HepG2 (cell line): ENCODE measurements at regions not wholly inside any gene's neighbourhood (a gene's known extent, or its start where the extent isn't known, plus 50 kb on each side); places are given as distances from the start of the nearest gene placed in this dataset.

ENCODE experiments used
- ATAC-seq: fragments of 200-7000 bp; cut with Tn5 transposase; 3 replicates; pipeline ENCODE4 v1.9.1; 2020; ENCODE audit warnings: mild to moderate bottlenecking, moderate library complexity
- BruUV-seq: library from RNA; stranded (reverse); fragments of 400-500 nt; replicated peaks from 2 replicates; lab custom pipeline; 2021; lab: Mats Ljungman, UMichigan
- CTCF ChIA-PET: fragments of 300-600 bp; formaldehyde crosslinking; extraction: SDS; loops from one replicate; lab custom pipeline; 2021; ENCODE audit warnings: low total read pairs, inconsistent platforms, low intra/inter-chr PET ratio; lab: Yijun Ruan, JAX
- POLR2A ChIA-PET: fragments of 350-600 bp; sonication (Branson Sonifier 250); formaldehyde crosslinking; loops from one replicate; lab custom pipeline; 2020; ENCODE audit warnings: antibody characterized with exemption, inconsistent platforms; lab: Yijun Ruan, JAX
- DNase-seq: peaks from one replicate; pipeline ENCODE4 v3.0.0-alpha.2; 2015; ENCODE audit warnings: low spot score
- FAIRE-seq: peaks from 3 replicates; lab custom pipeline; 2011; peaks lifted over from hg19 to GRCh38; lab: Jason Lieb, UNC
- H2AFZ ChIP-seq: one replicate; pipeline ENCODE4 v1.6.1; 2011; ENCODE audit warnings: low read length, inconsistent platforms
- H3K27ac ChIP-seq: fragments of 300-600 bp; 3 replicates; pipeline ENCODE4 v1.8.0; 2011; ENCODE audit warnings: mixed run types, mild to moderate bottlenecking, mixed read lengths, low read length, inconsistent platforms; ENCODE audit not compliant: insufficient read depth; ENCODE audit errors: extremely low read length
- H3K27me3 ChIP-seq, 2 experiments: fragments of 200-600 bp in 1 of 2; 2 replicates in 1 of 2; 3 replicates in 1 of 2; pipeline versions ENCODE4 v1.6.0 to v1.8.0; 2011; ENCODE audit warnings: low read length in 2 of 2, mild to moderate bottlenecking in 2 of 2, moderate library complexity in 2 of 2, inconsistent platforms in 1 of 2; ENCODE audit not compliant: insufficient read depth in 2 of 2, control insufficient read depth in 1 of 2
- H3K36me3 ChIP-seq, 2 experiments: fragments of 200-600 bp in 1 of 2; replicated peaks in 1 of 2; 2 replicates in 1 of 2; 3 replicates in 1 of 2; pipeline versions ENCODE4 v1.5.1 to v1.8.0; 2011; ENCODE audit warnings: low read length in 2 of 2, inconsistent platforms in 1 of 2; ENCODE audit not compliant: insufficient read depth in 2 of 2, control insufficient read depth in 1 of 2
- H3K4me1 ChIP-seq: 2 replicates; pipeline ENCODE4 v1.5.1; 2012; ENCODE audit warnings: low read length, inconsistent platforms; ENCODE audit not compliant: insufficient read depth
- H3K4me2 ChIP-seq: 2 replicates; pipeline ENCODE4 v1.6.0; 2011; ENCODE audit warnings: low read depth, low read length, inconsistent platforms
- H3K4me3 ChIP-seq, 3 experiments: fragments of 200-600 bp in 1 of 3; sonication (generic), shearing (Covaris generic) in 1 of 3; replicated peaks in 1 of 3; 2 replicates each; pipeline ENCODE4 v1.5.1; 2011 to 2016; ENCODE audit warnings: low read length in 3 of 3, inconsistent platforms in 2 of 3, low read depth in 2 of 3, mild to moderate bottlenecking in 2 of 3, control low read depth in 1 of 3, mixed read lengths in 1 of 3; ENCODE audit not compliant: insufficient read depth in 1 of 3
- H3K79me2 ChIP-seq: one replicate; pipeline ENCODE4 v1.6.1; 2011; ENCODE audit warnings: low read length, inconsistent platforms; ENCODE audit not compliant: insufficient read depth
- H3K9ac ChIP-seq: 2 replicates; pipeline ENCODE4 v1.6.0; 2011; ENCODE audit warnings: mild to moderate bottlenecking, low read depth, low read length, inconsistent platforms; ENCODE audit not compliant: insufficient read depth
- H3K9me3 ChIP-seq: 2 replicates; pipeline ENCODE4 v1.5.1; 2012; ENCODE audit warnings: mild to moderate bottlenecking, low read length
- H4K20me1 ChIP-seq: 2 replicates; pipeline ENCODE4 v1.6.0; 2011; ENCODE audit warnings: inconsistent platforms, mild to moderate bottlenecking, low read length, moderate library complexity; ENCODE audit not compliant: insufficient read depth
- BCL6 ChIP-seq: IDR thresholded peaks from 2 replicates; pipeline ENCODE4 v1.6.1; 2016; ENCODE audit warnings: missing genetic modification reagents, missing compliant biosample characterization
- CREB1 ChIP-seq, 2 experiments: fragments of 450-650 bp in 1 of 2; IDR thresholded peaks; 2 replicates each; pipeline ENCODE4 v1.6.1; 2016 to 2017; ENCODE audit warnings: control low read depth in 1 of 2, mild to moderate bottlenecking in 1 of 2, missing compliant biosample characterization in 1 of 2, missing genetic modification characterization in 1 of 2
- GABPA ChIP-seq, 2 experiments: IDR thresholded peaks; 2 replicates each; pipeline ENCODE4 v1.6.1; 2011 to 2016; ENCODE audit warnings: low read depth in 2 of 2, low read length in 1 of 2, missing biosample characterization in 1 of 2, missing genetic modification characterization in 1 of 2
- GZF1 ChIP-seq: sonication (generic); formaldehyde crosslinking; IDR thresholded peaks from 2 replicates; pipeline ENCODE4 v1.5.1; 2020; ENCODE audit warnings: mild to moderate bottlenecking, missing genetic modification reagents
- IRX3 ChIP-seq: sonication (generic); formaldehyde crosslinking; IDR thresholded peaks from 2 replicates; pipeline ENCODE4 v1.8.1; 2023; ENCODE audit warnings: mild to moderate bottlenecking, low read depth, missing genetic modification reagents, borderline replicate concordance
- PHF20 ChIP-seq: sonication (generic); formaldehyde crosslinking; IDR thresholded peaks from 2 replicates; pipeline ENCODE4 v1.5.0; 2020; ENCODE audit warnings: mild to moderate bottlenecking, missing genetic modification reagents
- POLR2AphosphoS2 ChIP-seq: IDR thresholded peaks from 2 replicates; pipeline ENCODE4 v1.6.1; 2011; ENCODE audit warnings: low read depth, low read length, improper control_type of control experiment
- RBM22 ChIP-seq: fragments of 200-400 bp; formaldehyde crosslinking; optimal IDR thresholded peaks from 2 replicates; pipeline ENCODE3; 2017; ENCODE audit warnings: mild to moderate bottlenecking, low read length, moderate library complexity
- U2AF1 ChIP-seq: fragments of 200-400 bp; formaldehyde crosslinking; optimal IDR thresholded peaks from 2 replicates; pipeline ENCODE3; 2017; ENCODE audit warnings: mild to moderate bottlenecking, low read depth, low read length
- ZMYM4 ChIP-seq: sonication (generic); formaldehyde crosslinking; IDR thresholded peaks from 2 replicates; pipeline ENCODE4 v1.8.1; 2023; ENCODE audit warnings: mild to moderate bottlenecking, missing genetic modification reagents
- ZNF235 ChIP-seq: sonication (generic); formaldehyde crosslinking; IDR thresholded peaks from 2 replicates; pipeline ENCODE4 v1.8.1; 2023; ENCODE audit warnings: mild to moderate bottlenecking, missing genetic modification reagents, borderline replicate concordance
- ZNF556 ChIP-seq: sonication (generic); formaldehyde crosslinking; IDR thresholded peaks from 2 replicates; pipeline ENCODE4 v1.4.0; 2020; ENCODE audit warnings: mild to moderate bottlenecking, missing genetic modification reagents, borderline replicate concordance
- ZNF850 ChIP-seq: sonication (generic); formaldehyde crosslinking; conservative IDR thresholded peaks from 2 replicates; pipeline ENCODE4 v1.9.0; 2021; ENCODE audit warnings: mild to moderate bottlenecking, missing genetic modification reagents
- WGBS: methylation state at CpG from one replicate; pipeline ENCODE4 v1.1.6; 2017; ENCODE audit warnings: low lambda C conversion rate; 5-methylcytosine and 5-hydroxymethylcytosine counted together
- in situ Hi-C: cut with HindIII; loops from 2 replicates; pipeline ENCODE4 v1.10.0; 2017; ENCODE audit warnings: low pct_unique_long_range_greater_than_20kb; ENCODE audit not compliant: extremely low pct_ligation_motif_present
- intact Hi-C: fragments of 100-400 bp; cut with micrococcal nuclease; formaldehyde crosslinking; loops from one replicate; pipeline ENCODE4 v1.10.0; 2022; ENCODE audit not compliant: unreplicated experiment
- TF ChIP-seq, protein P1 (sequence below): sonication (generic); formaldehyde crosslinking; conservative IDR thresholded peaks from 2 replicates; pipeline ENCODE4 v1.8.1; 2023; ENCODE audit warnings: missing genetic modification reagents
- TF ChIP-seq, protein P2 (sequence below): sonication (generic); formaldehyde crosslinking; IDR thresholded peaks from 2 replicates; pipeline ENCODE4 v1.4.0; 2020; ENCODE audit warnings: mild to moderate bottlenecking, missing genetic modification reagents
- TF ChIP-seq, protein P3 (sequence below): sonication (generic); formaldehyde crosslinking; IDR thresholded peaks from 2 replicates; pipeline ENCODE4 v1.8.1; 2023; ENCODE audit warnings: mild to moderate bottlenecking, moderate library complexity, missing genetic modification reagents

DNA sequence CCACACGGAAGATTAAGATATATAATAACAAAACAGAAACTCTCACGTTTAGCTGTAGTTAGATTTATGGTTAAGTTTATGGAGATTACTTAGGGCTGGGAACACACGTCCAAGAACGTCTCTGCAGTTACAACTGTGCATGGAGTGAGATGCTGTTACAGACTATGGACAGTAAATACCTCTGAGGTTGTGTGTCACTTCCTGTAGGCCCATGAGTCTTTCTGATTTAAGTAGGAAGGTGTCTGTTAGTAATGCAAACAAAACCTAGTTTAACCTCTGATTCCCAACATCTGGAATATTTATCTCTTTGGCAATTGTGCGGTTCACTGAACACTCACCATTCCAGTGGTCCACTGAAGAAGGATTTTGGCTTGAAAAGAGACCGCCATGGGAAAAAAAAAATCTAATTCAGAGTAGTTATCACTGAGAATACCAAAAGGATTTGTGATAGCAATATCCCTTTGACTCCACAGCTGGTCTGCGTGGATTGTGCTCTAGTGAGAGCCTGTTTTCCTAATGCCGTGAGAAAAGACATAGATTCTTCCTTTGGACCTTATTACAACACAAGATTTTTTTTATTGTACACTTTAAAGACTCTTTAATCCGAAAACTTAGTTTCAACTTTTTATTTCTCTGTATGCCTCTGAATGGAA lies 478.2 kb upstream of the CITED2 start:
- intact Hi-C loops, result no loop called here
- Histone ChIP-seq H3K4me1 (peaks cover 33% of the 10 kb centered on the region), H3K27me3 (no peaks in the 10 kb centered on the region), H2AFZ (no peak overlapping the region), H3K9me3 (0 out of 2 replicates have a peak, but pooled peaks cover 12% of the 10 kb centered on the region), H3K79me2 (no peaks in the 10 kb centered on the region), H3K4me3 (no peak overlapping the region), H3K27ac (no peak overlapping the region), H3K36me3 (no peaks in the 10 kb centered on the region), H3K9ac (no peak overlapping the region), H3K4me2 (no peak overlapping the region), H4K20me1 (no peaks in the 10 kb centered on the region)
- ATAC-seq (peak; percentile 78), FAIRE-seq (no peak), DNase-seq (no peak)
- in situ Hi-C loops, result no loop called here
- ChIA-PET CTCF (no interaction called here), POLR2A (no interaction called here)
- BruUV-seq, result no TSS peak
- 36% methylated on average over 9 of the region's 9 CpGs for WGBS
- TF ChIP-seq U2AF1 (no peak), RBM22 (no peak), GZF1 (no peak), ZMYM4 (CRISPR knock-in tag) (0 out of 2 replicates have a peak, but pooled peaks have one; percentile 32), CREB1 (IDR thresholded peaks at IDR 0.05) (no peak), CREB1 (CRISPR knock-in tag; IDR thresholded peaks at IDR 0.05) (peak; percentile 30; the same call in 1 of the 2 replicates), PHF20 (CRISPR knock-in tag) (no peak), GABPA (IDR thresholded peaks at IDR 0.05; ENCODE audit: low read depth, low read length) (no peak), GABPA (CRISPR knock-in tag; IDR thresholded peaks at IDR 0.05; ENCODE audit: low read depth) (peak; percentile 69), ZNF235 (CRISPR knock-in tag) (no peak), POLR2AphosphoS2 (no peak), ZNF850 (CRISPR knock-in tag) (no peak), IRX3 (CRISPR knock-in tag) (no peak), ZNF556 (no peak), BCL6 (CRISPR knock-in tag) (no peak)
- TF ChIP-seq, protein P1, sequence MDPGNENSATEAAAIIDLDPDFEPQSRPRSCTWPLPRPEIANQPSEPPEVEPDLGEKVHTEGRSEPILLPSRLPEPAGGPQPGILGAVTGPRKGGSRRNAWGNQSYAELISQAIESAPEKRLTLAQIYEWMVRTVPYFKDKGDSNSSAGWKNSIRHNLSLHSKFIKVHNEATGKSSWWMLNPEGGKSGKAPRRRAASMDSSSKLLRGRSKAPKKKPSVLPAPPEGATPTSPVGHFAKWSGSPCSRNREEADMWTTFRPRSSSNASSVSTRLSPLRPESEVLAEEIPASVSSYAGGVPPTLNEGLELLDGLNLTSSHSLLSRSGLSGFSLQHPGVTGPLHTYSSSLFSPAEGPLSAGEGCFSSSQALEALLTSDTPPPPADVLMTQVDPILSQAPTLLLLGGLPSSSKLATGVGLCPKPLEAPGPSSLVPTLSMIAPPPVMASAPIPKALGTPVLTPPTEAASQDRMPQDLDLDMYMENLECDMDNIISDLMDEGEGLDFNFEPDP (CRISPR knock-in tag), result no peak
- TF ChIP-seq, protein P2, sequence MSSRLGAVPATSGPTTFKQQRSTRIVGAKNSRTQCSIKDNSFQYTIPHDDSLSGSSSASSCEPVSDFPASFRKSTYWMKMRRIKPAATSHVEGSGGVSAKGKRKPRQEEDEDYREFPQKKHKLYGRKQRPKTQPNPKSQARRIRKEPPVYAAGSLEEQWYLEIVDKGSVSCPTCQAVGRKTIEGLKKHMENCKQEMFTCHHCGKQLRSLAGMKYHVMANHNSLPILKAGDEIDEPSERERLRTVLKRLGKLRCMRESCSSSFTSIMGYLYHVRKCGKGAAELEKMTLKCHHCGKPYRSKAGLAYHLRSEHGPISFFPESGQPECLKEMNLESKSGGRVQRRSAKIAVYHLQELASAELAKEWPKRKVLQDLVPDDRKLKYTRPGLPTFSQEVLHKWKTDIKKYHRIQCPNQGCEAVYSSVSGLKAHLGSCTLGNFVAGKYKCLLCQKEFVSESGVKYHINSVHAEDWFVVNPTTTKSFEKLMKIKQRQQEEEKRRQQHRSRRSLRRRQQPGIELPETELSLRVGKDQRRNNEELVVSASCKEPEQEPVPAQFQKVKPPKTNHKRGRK (CRISPR knock-in tag), result no peak
- TF ChIP-seq, protein P3, sequence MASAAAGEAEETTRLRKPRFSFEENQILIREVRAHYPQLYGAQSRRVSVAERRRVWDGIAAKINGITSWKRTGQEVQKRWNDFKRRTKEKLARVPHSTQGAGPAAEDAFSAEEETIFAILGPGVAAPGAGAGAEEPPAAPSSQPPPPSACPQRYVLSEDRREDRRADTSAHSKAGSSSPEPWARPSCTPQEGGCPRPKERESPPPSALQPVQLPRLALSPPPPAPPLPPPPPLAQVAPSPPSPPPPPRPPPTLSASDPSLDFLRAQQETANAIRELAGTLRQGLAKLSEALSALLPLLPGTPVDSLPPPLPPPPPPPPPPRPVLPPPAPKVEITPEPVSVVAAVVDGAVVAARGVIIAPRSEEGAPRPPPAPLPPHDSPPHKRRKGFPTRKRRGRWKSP (CRISPR knock-in tag), result no peak
